Liver (tissue), 3 donors: ENCODE measurements at regions not wholly inside any gene's neighbourhood (a gene's known extent, or its start where the extent isn't known, plus 50 kb on each side); places are given as distances from the start of the nearest gene placed in this dataset.

Experiments used
- ATF3 ChIP-seq: IDR thresholded peaks from 2 replicates; pipeline ENCODE4 v1.6.1; 2016; ENCODE audit warnings: antibody characterized with exemption
- CTCF ChIP-seq: fragments of 150-350 bp; IDR thresholded peaks from 2 replicates; pipeline ENCODE4 v1.5.1; 2017; ENCODE audit warnings: improper control_type of control experiment, low read depth, low read length; ENCODE audit not compliant: missing input control
- EGR1 ChIP-seq, 2 donors: IDR thresholded peaks; 2 replicates each; pipeline ENCODE4 v1.6.1; 2016 to 2018; ENCODE audit warnings: antibody characterized with exemption in 2 of 2, low read depth in 2 of 2
- FOXA1 ChIP-seq: IDR thresholded peaks from 2 replicates; pipeline ENCODE4 v1.6.1; 2016; ENCODE audit warnings: antibody characterized with exemption
- FOXA2 ChIP-seq: IDR thresholded peaks from 2 replicates; pipeline ENCODE4 v1.6.1; 2016; ENCODE audit warnings: antibody characterized with exemption
- HNF4G ChIP-seq: IDR thresholded peaks from 2 replicates; pipeline ENCODE4 v1.6.1; 2016; ENCODE audit warnings: antibody characterized with exemption
- JUND ChIP-seq, 2 donors: IDR thresholded peaks; 2 replicates each; pipeline ENCODE4 v1.6.1; 2016; ENCODE audit warnings: antibody characterized with exemption in 2 of 2
- MAX ChIP-seq: IDR thresholded peaks from 2 replicates; pipeline ENCODE4 v1.6.1; 2016; ENCODE audit warnings: antibody characterized with exemption
- RAD21 ChIP-seq, 2 donors: IDR thresholded peaks; 2 replicates each; pipeline ENCODE4 v1.6.1; 2016; ENCODE audit warnings: antibody characterized with exemption in 2 of 2, mild to moderate bottlenecking in 2 of 2
- REST ChIP-seq: IDR thresholded peaks from 2 replicates; pipeline ENCODE4 v1.6.1; 2016; ENCODE audit warnings: antibody characterized with exemption, mild to moderate bottlenecking
- SP1 ChIP-seq: IDR thresholded peaks from 2 replicates; pipeline ENCODE4 v1.6.1; 2018; ENCODE audit warnings: antibody characterized with exemption, mild to moderate bottlenecking
- TAF1 ChIP-seq: conservative IDR thresholded peaks from 2 replicates; pipeline ENCODE4 v1.6.1; 2016; ENCODE audit warnings: antibody characterized with exemption, mild to moderate bottlenecking
- YY1 ChIP-seq: IDR thresholded peaks from 2 replicates; pipeline ENCODE4 v1.6.1; 2016; ENCODE audit warnings: antibody characterized with exemption, mild to moderate bottlenecking
- ZBTB33 ChIP-seq: IDR thresholded peaks from 2 replicates; pipeline ENCODE4 v1.6.1; 2016; ENCODE audit warnings: antibody characterized with exemption
- donor health status: healthy.
- donor health status: healthy.

GRCh38 chr15:66927201-66928077 lies 138.0 kb upstream of the SMAD3 start:
- no peak for TF ChIP-seq SP1
- no peak for TF ChIP-seq MAX
- no peak for TF ChIP-seq CTCF
- TF ChIP-seq REST = no peak
- TF ChIP-seq ZBTB33 = no peak
- no peak for TF ChIP-seq RAD21 (IDR thresholded peaks at IDR 0.05)
- no peak for TF ChIP-seq YY1
- TF ChIP-seq FOXA1 = no peak
- no peak for TF ChIP-seq JUND (IDR thresholded peaks at IDR 0.05)
- TF ChIP-seq TAF1 = no peak
- TF ChIP-seq FOXA2 = no peak
- no peak for TF ChIP-seq EGR1 (IDR thresholded peaks at IDR 0.05; ENCODE audit: low read depth in 2 of 2)
- TF ChIP-seq ATF3 = no peak
- no peak for TF ChIP-seq HNF4G
